ENCODE measurements at regions not wholly inside any gene's neighbourhood (a gene's known extent, or its start where the extent isn't known, plus 50 kb on each side); places are given as distances from the start of the nearest gene placed in this dataset.

DNA sequence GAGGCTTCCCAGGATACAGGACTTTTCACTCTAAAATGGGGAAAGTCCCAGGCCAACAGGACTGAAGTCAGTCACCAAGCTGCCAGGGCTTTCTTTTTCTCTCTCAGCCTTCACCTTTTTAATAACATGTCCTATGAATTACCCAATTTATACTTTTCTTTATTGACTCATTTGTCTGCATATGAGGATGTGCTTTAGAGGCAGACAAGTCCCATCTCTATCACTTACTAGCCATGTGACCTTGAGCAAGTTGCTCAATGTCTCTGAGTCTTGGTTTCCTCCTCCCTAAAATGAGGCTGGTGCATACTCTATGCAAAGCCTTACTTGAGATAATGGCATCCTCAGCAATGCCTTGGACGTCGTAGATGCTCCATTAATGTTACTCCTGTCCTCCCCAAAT is 98.1 kb upstream of the TMPO start:
- DNase-seq: no peak

DNA sequence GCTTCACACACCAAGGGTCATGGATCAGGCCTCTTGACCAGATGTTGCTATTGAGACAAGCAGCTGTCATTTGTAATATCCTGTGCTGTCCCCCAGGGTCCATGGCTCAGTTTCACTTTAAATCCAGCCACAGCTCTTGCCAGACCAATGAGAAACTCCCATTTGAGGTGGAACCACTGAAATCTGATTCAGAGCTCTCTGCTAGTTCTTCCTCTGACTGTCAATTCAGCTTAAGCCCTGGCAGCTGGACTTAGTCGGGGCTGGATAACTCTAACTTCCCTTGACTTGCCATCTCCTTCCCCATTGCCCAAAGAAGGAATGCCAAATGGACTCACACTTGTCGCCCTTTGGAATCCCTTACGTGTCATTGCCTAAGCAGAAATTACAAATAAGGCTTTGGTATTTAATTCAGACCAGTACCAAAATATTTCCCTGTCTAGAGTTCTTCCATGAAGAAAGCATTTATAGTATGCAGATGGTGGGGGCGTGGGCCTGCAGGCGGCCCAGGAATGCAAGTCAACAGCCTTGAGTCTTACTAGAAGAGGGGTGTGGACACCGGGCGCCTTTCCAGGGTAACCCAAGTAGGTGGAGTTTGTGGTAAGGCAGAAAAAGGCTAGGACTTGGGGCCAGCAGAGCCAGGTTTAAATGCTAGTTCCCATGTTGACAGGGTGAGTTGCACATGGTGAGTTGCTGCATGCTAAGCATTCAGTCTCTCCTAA is 96.9 kb upstream of the TMPO start:
- DNase-seq: no peak

DNA sequence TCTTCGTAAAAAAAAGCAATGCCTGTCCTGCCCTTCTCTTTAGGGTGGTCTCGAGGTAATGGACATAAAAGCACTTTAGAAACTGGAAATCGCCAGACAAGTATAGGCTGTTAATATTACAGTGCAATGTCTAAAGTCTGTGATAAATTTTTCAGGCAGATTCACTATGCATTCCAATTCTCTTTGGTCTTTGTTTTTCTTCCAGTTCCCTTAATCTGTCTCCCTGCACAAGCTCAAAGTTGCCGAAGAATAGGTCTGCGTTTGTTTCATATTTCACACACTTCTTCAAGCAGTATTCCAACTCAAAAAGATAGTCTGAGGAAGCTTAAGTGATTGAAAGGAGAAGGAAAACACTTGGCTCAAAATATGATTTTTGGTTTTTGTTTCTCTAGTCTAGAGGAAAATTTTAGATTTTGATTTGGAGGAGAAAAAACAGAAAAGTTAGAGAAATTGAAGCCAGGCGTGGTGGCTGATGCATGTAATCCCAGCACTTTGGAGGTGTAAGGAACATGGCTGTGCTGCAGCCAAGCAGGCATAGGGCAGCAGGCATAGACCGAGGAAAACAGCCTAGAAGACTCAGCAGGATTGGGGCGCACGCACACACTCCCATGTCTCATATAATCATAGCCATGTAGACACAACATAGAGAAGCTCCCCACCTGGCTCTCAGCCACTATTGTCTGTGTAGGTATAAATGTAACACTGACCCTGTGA is 96.2 kb upstream of the TMPO start:
- DNase-seq: no peak

DNA sequence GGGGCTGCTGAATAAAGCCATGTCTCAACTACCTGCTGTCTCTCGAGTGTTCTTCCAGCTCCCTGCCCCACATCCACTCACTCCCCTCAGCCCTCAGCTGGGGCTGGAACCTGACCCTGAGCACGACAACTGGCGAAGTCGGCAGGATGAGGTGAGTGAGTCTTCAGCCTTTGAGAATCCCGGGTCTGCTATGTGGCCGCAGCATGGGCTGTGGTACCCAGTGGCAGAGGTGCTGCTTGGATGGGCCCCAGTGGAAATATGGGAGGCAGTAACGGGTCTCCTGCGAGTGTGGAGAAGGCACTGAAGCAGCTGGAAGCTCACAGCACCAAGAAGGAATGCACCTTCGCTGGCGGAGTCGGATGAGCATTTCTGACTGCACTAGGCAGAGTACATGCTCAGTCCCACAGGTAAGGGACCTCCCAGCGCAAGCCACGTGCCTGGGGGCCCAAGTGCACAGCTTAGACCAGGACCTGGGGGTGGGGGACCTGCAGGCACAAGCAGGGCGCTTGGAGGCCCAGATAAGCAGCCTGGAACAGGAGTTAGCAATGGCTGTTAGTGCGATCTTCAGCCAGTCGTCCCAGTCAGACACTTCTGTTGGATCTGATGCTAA is 95.5 kb upstream of the TMPO start:
- no peak for DNase-seq

DNA sequence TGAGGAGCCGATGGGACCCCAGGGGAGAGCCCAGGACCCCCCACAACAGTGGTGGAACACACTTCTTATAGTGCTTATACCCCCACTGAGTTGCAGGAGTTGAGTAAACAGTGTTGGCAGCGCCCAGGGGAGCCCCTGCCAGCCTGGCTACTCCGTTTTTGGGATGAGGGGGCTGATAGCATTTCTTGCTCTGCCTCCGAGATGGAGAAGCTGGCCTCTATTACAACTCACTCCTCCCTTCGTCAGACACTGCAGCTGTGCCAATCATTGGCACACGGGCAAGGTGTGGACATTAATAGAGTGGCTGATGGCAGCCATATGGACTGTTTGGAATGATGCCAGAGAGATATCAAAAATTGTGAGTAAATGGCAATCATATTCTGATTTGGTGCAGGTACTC is 94.9 kb upstream of the TMPO start:
- DNase-seq: no peak

DNA sequence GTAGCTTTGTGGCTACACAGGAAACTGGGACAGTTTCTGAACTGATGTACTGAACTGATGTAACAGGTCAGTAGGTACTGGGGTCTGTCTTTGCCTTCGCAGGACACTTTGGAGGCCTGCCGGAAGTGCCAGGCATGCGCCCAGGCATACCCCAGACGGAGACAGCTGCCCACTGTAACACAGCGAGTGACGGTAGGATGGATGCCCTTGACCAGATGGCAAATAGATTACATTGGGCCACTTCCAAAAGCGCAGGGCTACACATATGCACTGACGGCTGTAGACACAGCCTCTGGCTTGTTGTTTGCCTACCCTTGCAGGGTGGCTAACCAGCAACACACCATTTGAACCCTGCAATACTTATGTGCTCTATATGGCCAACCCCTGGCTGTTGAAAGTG is 94.1 kb upstream of the TMPO start:
- DNase-seq: no peak

DNA sequence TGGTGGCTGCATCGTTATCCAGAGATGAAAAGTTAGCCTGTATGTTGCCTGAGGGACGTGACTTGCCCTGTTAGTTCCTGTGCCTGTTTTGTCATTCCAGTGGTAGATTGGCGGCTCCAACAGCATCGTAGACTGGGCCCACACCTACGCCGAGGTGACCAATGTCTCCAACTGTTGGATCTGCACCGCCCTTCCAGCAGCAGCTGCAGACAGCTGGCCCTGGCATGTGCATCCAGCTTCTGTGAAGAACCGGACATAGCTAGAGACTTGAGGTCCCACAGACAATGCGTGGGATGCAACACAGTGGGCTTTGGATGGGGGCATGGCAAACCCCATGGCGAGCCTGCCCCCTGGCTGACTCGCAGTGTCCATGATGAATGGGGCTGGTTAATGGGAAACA is 93.0 kb upstream of the TMPO start:
- no peak for DNase-seq

DNA sequence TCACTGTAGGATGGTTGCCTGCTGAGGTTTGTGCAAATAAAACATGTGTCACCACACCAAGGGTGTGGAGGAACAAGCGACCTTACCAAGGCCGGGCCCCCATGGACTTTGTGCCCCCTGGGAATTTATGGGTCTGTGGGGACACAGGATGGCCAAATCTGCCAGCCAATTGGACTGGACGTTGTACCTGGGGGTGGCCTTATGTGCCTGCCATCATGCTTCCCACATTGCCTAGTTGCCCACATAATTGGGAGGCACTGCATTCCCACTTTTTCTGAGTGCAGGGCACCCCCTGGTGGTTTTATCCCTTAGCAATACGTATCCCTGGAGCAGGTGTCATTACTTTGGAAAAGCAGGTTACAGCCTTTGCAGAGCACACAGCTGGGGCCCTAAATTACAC is 92.6 kb upstream of the TMPO start:
- DNase-seq: no peak

DNA sequence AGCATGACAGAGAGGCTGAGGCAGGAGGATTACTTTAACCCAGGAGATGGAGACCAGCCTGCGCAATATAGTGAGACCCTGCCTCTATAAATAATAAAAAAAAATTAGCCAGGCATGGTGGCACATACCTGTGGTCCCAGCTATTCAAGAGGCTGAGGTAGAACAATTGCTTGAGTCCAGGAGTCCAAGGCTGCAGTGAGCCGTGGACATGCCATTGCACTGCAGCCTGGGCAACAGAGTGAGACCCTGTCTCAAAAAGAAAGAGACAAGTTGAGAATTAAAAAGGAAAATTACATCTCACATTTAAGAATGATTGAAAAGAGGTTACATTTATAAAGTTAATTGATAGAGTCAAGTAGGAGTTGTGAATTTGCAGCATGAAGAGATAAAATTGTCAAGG is 91.4 kb upstream of the TMPO start:
- DNase-seq: no peak

DNA sequence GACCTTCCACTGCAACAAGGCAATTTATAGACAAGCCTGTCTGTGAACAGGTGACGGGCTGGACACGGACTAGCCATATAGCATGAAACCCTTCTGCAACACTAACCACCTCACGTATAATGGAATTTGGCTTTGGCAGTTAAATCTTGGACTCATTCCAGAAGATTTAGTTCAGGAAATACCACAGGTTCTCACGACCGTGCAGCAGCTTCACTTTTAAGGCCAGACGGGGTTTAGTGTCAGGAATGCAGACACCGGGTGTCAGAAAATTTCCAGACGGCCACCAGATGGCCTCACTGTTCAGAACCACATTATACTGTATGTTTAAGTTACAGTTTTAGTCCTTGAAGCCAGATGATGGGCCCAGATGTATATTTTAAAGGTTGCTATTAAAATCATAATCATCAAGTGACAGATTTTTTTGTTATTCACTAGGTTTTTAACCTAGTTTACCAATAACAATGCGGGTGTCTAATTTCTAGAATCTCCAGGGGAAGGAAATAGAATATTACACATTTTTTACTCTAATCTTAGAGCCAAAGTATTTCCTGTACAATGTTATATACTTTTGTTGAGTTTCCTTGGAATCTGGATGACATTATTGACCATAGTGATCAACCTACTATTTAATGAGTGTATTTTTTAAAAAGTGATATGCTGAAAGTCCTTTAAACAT is 90.5 kb upstream of the TMPO start:
- peak; percentile 54 for DNase-seq

DNA sequence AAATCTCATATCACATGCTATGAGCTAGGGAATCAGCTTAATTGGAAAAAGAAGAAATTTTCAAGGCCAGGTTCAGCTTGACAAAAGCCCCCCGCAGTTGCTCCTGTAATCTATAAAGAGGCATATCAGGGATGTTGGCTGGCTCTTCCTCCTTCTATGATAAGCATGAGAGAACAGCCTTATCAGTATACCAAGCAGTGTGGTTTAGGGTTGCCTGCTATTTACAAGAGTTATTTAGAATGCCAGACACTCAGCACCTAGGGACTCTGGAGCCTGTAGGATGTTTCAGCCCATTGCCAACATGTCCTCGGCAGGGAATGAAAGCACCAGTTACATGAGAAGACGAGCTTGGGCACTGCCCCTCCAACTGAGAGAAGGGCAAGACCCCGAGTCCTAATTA is 89.5 kb upstream of the TMPO start:
- no peak for DNase-seq

DNA sequence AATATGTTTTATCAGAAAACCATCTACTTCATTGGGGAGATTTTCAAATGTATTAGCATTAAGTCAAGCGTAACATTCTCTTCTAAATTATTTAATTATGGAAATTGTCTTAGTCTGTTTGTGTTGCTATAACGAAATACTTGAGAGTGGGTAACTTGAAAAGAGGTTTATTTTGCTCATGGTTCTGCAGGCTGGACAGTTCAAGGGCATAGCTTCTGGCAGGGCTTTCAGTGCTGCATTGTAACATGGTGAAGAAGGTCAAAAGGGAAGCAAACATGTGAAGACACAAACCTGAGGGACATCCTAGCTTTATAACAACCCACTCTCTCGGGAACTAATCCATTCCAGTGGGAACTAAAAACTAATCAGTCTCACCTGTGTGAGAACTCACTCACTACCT is 84.3 kb upstream of the TMPO start:
- DNase-seq: no peak

DNA sequence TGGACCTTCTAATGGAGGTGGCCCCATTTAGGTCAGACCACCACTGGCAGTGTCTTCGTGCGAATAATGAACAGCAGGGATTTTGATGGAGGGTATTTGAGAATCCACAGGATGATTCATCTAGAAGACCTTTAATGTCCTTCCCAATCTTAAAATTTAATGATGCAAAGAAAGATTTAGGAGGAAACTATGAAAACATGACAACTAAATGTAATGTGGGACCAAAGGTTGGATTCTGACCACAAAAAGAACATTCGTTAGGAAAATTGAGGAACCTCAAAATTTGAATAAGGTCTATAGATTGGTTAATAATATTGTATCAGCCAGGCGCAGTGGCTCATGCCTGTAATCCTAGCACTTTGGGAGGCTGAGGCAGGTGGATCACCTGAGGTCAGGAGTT is 78.2 kb upstream of the TMPO start:
- DNase-seq: no peak

DNA sequence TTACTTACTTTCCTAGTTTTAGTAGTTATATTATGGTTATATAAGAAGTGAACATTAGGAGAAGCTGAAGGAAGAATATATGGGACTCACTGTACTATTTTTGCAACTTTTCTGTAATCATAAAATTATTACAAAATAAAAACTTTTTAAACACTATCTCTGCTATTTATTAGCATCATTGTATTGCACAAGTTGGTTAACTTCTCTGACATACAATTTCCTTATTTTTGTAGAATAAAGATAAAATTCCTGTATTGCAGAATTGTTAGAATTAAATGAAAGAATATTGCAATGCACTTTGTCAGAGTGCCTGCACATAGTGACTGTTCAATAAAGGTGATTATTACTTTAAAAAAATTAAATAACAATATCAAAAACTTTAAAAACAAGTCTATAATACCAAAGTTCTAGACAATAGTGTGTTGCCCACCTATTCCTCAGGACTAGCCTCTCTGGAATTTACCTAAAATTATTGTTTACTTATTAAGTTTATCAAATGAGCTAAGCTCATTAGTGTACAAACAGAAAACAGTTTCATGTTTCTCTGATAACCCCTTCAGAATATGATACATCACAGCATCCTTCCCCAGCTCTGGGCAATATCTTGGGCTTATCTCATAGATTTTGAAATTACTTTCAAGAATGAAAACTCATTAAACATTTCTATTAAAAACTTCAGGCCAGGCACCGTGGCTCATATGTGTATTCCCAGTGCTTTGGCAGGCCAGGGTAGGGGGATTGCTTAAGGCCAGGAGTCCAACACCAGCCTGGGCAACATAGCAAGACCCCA is 77.4 kb upstream of the TMPO start:
- no peak for DNase-seq

DNA sequence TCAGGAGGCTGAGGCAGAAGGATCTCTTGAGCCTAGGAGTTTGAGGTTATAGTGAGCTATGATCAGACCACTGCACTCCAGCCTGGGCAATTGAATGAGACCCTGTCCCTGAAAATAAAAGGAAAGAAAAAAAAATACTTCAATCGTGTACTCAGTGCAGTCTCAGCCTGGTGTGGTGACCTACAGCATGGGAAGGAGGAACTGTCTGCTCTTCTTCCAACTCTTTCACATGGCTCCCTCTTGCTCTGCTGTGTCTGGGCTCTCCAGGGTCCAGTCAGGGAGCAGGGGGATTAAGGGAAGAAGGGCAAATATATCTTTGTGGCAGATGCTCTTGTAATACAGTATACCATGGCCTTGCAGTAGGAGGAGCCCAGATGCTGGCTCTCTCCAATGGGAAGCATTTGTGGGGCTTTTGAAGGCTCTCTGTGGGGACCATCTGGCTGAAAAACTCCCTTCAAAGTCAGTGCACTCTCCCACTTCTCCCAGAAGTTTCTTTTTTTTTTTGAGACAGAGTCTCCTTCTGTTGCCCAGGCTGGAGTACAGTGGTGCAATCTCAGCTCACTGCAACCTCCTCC is 76.6 kb upstream of the TMPO start:
- DNase-seq: no peak

DNA sequence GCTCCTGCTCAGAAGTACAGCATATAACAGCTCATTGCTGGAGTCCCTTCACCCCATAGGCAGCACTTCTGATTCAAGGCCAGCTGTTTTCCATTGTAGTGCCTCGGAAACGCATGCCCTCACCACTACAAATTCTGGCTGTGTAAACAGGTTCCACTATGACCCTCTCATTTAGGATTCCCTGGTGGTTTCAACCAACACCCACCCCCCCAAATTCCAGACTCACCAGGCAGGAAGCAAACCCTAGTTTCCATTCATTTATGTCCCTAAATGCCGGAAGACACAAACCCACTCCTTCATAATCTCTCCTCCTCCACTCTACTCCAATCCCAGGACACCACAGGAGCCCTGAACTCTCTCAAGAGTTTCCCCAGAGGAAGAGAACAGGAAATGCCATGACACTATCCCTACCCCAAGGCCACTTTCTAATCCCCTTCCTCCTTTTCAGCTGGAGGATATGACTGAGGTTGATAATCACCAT is 75.9 kb upstream of the TMPO start:
- no peak for DNase-seq

DNA sequence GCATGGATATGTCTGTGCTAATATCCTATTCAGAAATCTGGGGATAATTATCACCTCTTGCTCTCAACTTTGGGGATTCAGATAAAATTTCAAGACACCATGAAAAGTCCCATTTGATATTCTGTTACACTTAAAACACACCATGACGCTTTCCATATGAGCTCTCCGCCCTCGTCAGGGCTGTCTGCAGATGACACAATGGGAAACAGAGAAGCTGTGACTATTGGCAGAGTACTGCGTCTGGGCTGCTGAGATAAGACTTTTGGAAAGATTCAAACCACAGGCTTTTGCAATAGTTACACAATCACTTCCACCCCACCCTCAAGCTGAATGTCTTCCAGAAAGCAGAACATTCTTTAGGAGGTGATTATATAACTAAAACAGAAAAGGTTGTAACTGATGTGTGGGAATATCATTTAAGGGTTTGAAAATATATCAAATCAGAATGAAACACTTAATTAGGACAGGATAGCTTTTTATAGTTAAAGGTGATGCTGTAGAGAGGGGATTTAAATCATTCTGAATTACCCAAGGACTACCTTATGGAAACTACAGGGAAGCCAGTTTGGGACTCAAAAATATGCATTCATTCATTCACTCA is 75.3 kb upstream of the TMPO start:
- peak; percentile 25 for DNase-seq

DNA sequence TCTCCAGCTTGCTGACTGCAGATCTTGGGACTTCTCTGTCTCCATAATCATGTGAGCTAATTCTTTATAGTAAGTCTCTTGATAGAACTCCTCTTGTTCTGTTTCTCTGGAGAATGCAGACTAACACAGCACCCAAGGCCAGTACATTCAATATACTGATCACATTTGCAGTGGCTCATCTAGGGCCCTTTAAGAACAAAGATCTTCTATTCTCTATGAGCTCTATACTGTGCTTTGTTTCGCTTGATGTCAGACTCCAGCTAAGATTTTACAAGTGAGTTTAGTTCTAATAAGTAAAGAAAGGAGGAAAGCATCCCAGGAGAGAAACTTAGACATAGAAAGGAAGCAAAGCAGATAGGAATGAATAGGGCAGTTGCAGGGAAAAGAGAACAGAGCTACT is 69.3 kb upstream of the TMPO start:
- no peak for DNase-seq

DNA sequence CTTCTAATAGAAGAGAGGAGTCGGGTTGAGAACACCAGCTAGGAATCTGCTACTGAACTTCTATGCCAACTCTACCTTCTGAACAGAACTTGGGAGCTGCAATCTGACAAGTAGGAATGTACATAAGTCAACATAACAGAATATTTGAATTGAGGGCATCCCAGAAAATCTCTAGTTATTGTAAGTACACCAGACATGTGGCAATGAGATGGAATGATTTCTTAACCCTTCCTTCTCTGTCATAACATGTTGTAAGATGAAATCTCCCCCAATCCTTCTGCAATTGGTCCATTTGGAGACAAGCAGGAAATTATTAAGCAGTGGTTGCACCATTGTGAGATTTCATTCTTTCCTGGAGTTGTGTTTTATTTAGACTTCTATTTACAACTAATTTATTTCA is 68.7 kb upstream of the TMPO start:
- no peak for DNase-seq

DNA sequence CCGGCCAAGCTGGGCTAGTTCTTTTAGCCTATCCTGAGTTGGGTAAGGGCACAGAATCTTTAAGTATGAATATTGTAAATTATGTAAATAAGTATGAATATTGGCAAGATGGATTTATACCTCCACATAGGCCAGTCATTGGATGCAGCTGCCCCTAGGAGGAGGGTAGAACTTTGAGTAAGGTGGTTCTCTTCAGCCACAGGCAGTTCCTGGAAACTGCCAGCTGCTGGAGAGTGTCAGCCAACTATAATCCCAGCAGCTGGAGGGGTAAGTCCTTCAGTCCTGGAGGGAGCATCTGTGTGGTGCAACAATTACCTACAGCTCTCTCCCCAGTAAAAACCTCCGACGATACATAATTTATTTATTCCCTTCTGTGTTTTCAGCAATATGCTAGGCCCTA is 65.8 kb upstream of the TMPO start:
- no peak for DNase-seq

DNA sequence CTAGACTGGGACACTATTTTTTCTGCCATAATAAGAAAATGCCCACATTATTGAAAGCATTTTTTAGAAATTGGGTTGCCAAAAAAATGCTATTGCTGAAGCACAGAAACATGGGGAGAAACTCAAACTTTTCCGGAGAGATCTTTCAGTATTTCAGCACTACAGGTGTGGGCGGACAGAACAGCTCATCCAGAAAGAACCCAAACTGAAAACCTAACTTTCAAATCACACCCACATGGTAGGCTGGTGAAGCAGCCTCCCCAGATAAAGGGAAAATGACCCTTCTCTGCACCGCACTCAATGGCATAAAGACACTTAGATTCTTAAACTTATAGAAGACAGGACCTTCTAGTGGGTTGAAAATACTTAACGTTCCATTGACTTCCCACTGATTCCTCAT is 62.3 kb upstream of the TMPO start:
- no peak for DNase-seq

DNA sequence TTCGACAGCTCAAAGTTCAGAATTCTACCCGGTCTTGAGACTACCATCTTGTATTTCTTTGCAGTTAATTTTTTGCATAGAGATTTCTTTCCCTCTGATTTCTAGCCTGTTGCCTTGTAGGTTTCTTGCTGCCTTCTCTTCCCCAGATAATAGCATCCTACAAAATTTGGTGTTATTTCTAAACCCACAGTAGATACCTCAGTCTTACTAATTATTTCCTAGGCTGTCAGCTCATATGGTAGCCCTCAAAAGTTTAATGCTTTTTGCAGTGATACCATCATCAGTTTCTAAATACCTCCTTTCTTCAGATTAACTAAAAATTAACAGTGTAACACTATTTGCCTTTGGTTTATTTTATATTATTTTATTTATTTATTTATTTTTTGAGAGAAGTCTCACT is 61.9 kb upstream of the TMPO start:
- no peak for DNase-seq

All from CD4-positive, alpha-beta T cell treated with Interleukin-12 subunit alpha and Interleukin-12 subunit beta, for 1 hour (primary cell).